Prostate gland (tissue), 2 donors: ENCODE measurements at regions not wholly inside any gene's neighbourhood (a gene's known extent, or its start where the extent isn't known, plus 50 kb on each side); places are given as distances from the start of the nearest gene placed in this dataset.

ENCODE experiments used
- POLR2A ChIP-seq: fragments of 450-650 bp; IDR thresholded peaks from one replicate; pipeline ENCODE4 v1.6.1; 2016; ENCODE audit warnings: antibody characterized with exemption, mild to moderate bottlenecking
- TF ChIP-seq, protein P1 (sequence below), 4 experiments: fragments of 200-600 bp in 2 of 4; fragments of 450-650 bp in 2 of 4; sonication (generic) in 2 of 4; IDR thresholded peaks; 1 replicate in 3 of 4; 2 replicates in 1 of 4; pipeline ENCODE4 v1.5.1; 2016 to 2019; ENCODE audit warnings: antibody characterized with exemption in 4 of 4, mild to moderate bottlenecking in 2 of 4, moderate library complexity in 2 of 4

DNA sequence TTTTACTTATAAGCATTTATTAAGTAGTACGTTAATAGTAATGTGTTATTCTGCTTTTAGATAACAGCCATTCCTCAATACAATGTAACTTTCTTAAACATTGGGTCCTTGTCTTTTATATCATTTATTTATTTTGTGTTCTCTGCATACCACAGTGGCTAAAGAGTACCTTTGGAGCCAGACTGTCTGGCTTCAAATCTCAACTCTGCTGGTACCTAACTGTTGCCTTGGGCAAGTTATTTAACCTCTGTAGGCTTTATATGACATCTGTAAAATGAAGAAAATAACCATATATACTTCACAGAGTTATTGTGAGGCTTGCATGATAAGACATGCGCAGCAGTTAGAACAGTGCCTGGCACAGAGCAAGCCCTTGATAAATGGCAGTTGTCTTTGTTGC lies 397.6 kb downstream of the MDFIC start:
- no peak for TF ChIP-seq POLR2A
- TF ChIP-seq, protein P1, sequence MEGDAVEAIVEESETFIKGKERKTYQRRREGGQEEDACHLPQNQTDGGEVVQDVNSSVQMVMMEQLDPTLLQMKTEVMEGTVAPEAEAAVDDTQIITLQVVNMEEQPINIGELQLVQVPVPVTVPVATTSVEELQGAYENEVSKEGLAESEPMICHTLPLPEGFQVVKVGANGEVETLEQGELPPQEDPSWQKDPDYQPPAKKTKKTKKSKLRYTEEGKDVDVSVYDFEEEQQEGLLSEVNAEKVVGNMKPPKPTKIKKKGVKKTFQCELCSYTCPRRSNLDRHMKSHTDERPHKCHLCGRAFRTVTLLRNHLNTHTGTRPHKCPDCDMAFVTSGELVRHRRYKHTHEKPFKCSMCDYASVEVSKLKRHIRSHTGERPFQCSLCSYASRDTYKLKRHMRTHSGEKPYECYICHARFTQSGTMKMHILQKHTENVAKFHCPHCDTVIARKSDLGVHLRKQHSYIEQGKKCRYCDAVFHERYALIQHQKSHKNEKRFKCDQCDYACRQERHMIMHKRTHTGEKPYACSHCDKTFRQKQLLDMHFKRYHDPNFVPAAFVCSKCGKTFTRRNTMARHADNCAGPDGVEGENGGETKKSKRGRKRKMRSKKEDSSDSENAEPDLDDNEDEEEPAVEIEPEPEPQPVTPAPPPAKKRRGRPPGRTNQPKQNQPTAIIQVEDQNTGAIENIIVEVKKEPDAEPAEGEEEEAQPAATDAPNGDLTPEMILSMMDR (IDR thresholded peaks at IDR 0.05), result no peak
